Natural killer cell (primary cell): ENCODE measurements at regions not wholly inside any gene's neighbourhood (a gene's known extent, or its start where the extent isn't known, plus 50 kb on each side); places are given as distances from the start of the nearest gene placed in this dataset.

Source experiments
- ATAC-seq, 3 donors: fragments of 150-1000 bp in 2 of 3; fragments of 200-7000 bp in 1 of 3; cut with Tn5 transposase; 1 replicate in 1 of 3; 2 replicates in 2 of 3; pipeline ENCODE4 v1.10.0; 2021; ENCODE audit warnings: mild to moderate bottlenecking in 2 of 3, moderate library complexity in 2 of 3
- DNase-seq, 2 donors: peaks; one replicate each; pipeline versions ENCODE4 v3.0.0 to v3.0.0-alpha.2; 2013 to 2021; ENCODE audit warnings: mixed read lengths in 1 of 2
- H3K27ac ChIP-seq: one replicate; pipeline ENCODE4 v1.5.1; 2013; ENCODE audit warnings: mild to moderate bottlenecking, low read length
- H3K27me3 ChIP-seq: one replicate; pipeline ENCODE4 v1.6.1; 2013; ENCODE audit warnings: low read length; ENCODE audit not compliant: control insufficient read depth, insufficient read depth
- H3K36me3 ChIP-seq: one replicate; pipeline ENCODE4 v1.6.1; 2013; ENCODE audit warnings: low read length; ENCODE audit not compliant: control insufficient read depth, insufficient read depth
- H3K4me1 ChIP-seq: one replicate; pipeline ENCODE4 v1.6.1; 2013; ENCODE audit warnings: low read length; ENCODE audit not compliant: control insufficient read depth, insufficient read depth
- H3K4me3 ChIP-seq: one replicate; pipeline ENCODE4 v1.5.1; 2013; ENCODE audit warnings: low read length
- H3K9me3 ChIP-seq: one replicate; pipeline ENCODE4 v1.6.1; 2013; ENCODE audit warnings: low read length; ENCODE audit not compliant: control insufficient read depth, insufficient read depth
- H3K27ac Mint-ChIP-seq, 2 donors: one replicate each; pipeline ENCODE4 v1.8.0; 2022; ENCODE audit warnings: mild to moderate bottlenecking in 2 of 2, mixed read lengths in 2 of 2, moderate library complexity in 1 of 2
- H3K27me3 Mint-ChIP-seq, 2 donors: one replicate each; pipeline ENCODE4 v1.8.0; 2022; ENCODE audit warnings: low read depth in 2 of 2, mixed read lengths in 2 of 2
- H3K36me3 Mint-ChIP-seq: one replicate; pipeline ENCODE4 v1.8.0; 2022; ENCODE audit warnings: mixed read lengths
- H3K4me1 Mint-ChIP-seq, 2 donors: one replicate each; pipeline ENCODE4 v1.8.0; 2022; ENCODE audit warnings: mixed read lengths in 2 of 2
- H3K4me3 Mint-ChIP-seq: one replicate; pipeline ENCODE4 v1.8.0; 2022; ENCODE audit warnings: mild to moderate bottlenecking, moderate library complexity, mixed read lengths
- H3K9me3 Mint-ChIP-seq, 2 donors: one replicate each; pipeline ENCODE4 v1.8.0; 2022; ENCODE audit warnings: mixed read lengths in 2 of 2
- CTCF ChIP-seq: fragments of 200-600 bp; IDR thresholded peaks from one replicate; pipeline ENCODE4 v1.8.0; 2022; ENCODE audit warnings: antibody characterized with exemption
- WGBS: methylation state at CpG from one replicate; pipeline ENCODE4 v1.1.7; 2013; ENCODE audit warnings: missing lambda C conversion rate; ENCODE audit not compliant: insufficient coverage; 5-methylcytosine and 5-hydroxymethylcytosine counted together
- intact Hi-C: fragments of 100-400 bp; cut with micrococcal nuclease; formaldehyde crosslinking; loops from one replicate; pipeline ENCODE4 v1.14.2; 2022

- no peak overlapping the region for H3K27ac Mint-ChIP-seq
- Histone ChIP-seq H3K27ac (no peak overlapping the region), H3K4me1 (no peaks in the 10 kb centered on the region), H3K27me3 (no peaks in the 10 kb centered on the region), H3K36me3 (no peaks in the 10 kb centered on the region), H3K9me3 (no peaks in the 10 kb centered on the region), H3K4me3 (no peak overlapping the region)
- H3K4me3 Mint-ChIP-seq = no peak overlapping the region
- H3K27me3 Mint-ChIP-seq = peaks cover 19 to 26% of the 10 kb centered on the region in 2 donors
- no peaks in the 10 kb centered on the region for H3K4me1 Mint-ChIP-seq
- no peak for TF ChIP-seq CTCF
- ATAC-seq = no peak
- no peaks in the 10 kb centered on the region for H3K9me3 Mint-ChIP-seq
- no peaks in the 10 kb centered on the region for H3K36me3 Mint-ChIP-seq
- WGBS = 87% methylated on average over 9 of the region's 9 CpGs
- intact Hi-C loops = no loop called here
- no peak for DNase-seq
Measured at GRCh38 chr1:38326856-38327255, 280.3 kb upstream of the POU3F1 start.

- peaks cover 23 to 26% of the 10 kb centered on the region in 2 donors for H3K27me3 Mint-ChIP-seq
- Histone ChIP-seq H3K27ac (no peak overlapping the region), H3K27me3 (no peaks in the 10 kb centered on the region), H3K36me3 (no peaks in the 10 kb centered on the region), H3K4me3 (no peak overlapping the region), H3K4me1 (no peaks in the 10 kb centered on the region), H3K9me3 (no peaks in the 10 kb centered on the region)
- H3K9me3 Mint-ChIP-seq = no peaks in the 10 kb centered on the region
- intact Hi-C loops = no loop called here
- TF ChIP-seq CTCF = no peak
- DNase-seq = no peak
- H3K4me3 Mint-ChIP-seq = no peak overlapping the region
- no peak overlapping the region for H3K27ac Mint-ChIP-seq
- ATAC-seq = no peak
- no peaks in the 10 kb centered on the region for H3K36me3 Mint-ChIP-seq
- no peaks in the 10 kb centered on the region for H3K4me1 Mint-ChIP-seq
- WGBS = 74% methylated on average over 2 of the region's 3 CpGs
Measured at GRCh38 chr1:38326135-38326534, 279.5 kb upstream of the POU3F1 start.

GRCh38 chr1:38312753-38313152, 266.2 kb upstream of the POU3F1 start:
- DNase-seq (no peak), ATAC-seq (no peak)
- Histone ChIP-seq H3K9me3 (no peaks in the 10 kb centered on the region), H3K27ac (no peak overlapping the region), H3K27me3 (peaks cover 5% of the 10 kb centered on the region), H3K36me3 (no peaks in the 10 kb centered on the region), H3K4me3 (no peak overlapping the region), H3K4me1 (no peaks in the 10 kb centered on the region)
- Mint-ChIP-seq H3K36me3 (no peaks in the 10 kb centered on the region), H3K4me1 (no peaks in the 10 kb centered on the region), H3K9me3 (no peaks in the 10 kb centered on the region), H3K27me3 (peaks cover 19 to 37% of the 10 kb centered on the region in 2 donors), H3K4me3 (no peak overlapping the region), H3K27ac (no peak overlapping the region)
- TF ChIP-seq CTCF = no peak
- intact Hi-C loops = no loop called here
- 100% methylated on average over 2 of the region's 2 CpGs for WGBS

- Mint-ChIP-seq H3K4me1 (no peaks in the 10 kb centered on the region), H3K4me3 (no peak overlapping the region), H3K9me3 (no peaks in the 10 kb centered on the region), H3K36me3 (no peaks in the 10 kb centered on the region), H3K27me3 (peaks cover 18 to 22% of the 10 kb centered on the region in 2 donors), H3K27ac (no peak overlapping the region)
- Histone ChIP-seq H3K27ac (no peak overlapping the region), H3K27me3 (peaks cover 8% of the 10 kb centered on the region), H3K4me3 (no peak overlapping the region), H3K36me3 (no peaks in the 10 kb centered on the region), H3K4me1 (no peaks in the 10 kb centered on the region), H3K9me3 (no peaks in the 10 kb centered on the region)
- DNase-seq (no peak), ATAC-seq (no peak)
- intact Hi-C loops = no loop called here
- WGBS = 80% methylated on average over 1 of the region's 1 CpG
- TF ChIP-seq CTCF = no peak
Measured at GRCh38 chr1:38310079-38310478, 263.5 kb upstream of the POU3F1 start.
